CD4-positive, CD25-positive, alpha-beta regulatory T cell (primary cell): ENCODE measurements at regions not wholly inside any gene's neighbourhood (a gene's known extent, or its start where the extent isn't known, plus 50 kb on each side); places are given as distances from the start of the nearest gene placed in this dataset.

Experiments
- ATAC-seq, 2 donors: fragments of 150-1000 bp; cut with Tn5 transposase; one replicate each; pipeline ENCODE4 v1.10.0; 2021; ENCODE audit warnings: low read depth in 2 of 2, moderate number of reproducible peaks in 2 of 2, moderate library complexity in 1 of 2
- DNase-seq, 3 donors: peaks; one replicate each; pipeline versions ENCODE4 v3.0.0 to v3.0.0-alpha.2; 2012 to 2022; ENCODE audit warnings: mixed read lengths in 1 of 3
- H3K27ac ChIP-seq: one replicate; pipeline ENCODE4 v1.7.0; 2013; ENCODE audit warnings: mild to moderate bottlenecking, low read length; ENCODE audit not compliant: insufficient read depth, poor library complexity, severe bottlenecking
- H3K27me3 ChIP-seq: one replicate; pipeline ENCODE4 v1.7.0; 2013; ENCODE audit warnings: low read length; ENCODE audit not compliant: control insufficient read depth, insufficient read depth
- H3K36me3 ChIP-seq: one replicate; pipeline ENCODE4 v1.7.0; 2013; ENCODE audit warnings: mild to moderate bottlenecking, low read length, moderate library complexity; ENCODE audit not compliant: control insufficient read depth, insufficient read depth
- H3K4me1 ChIP-seq: 2 replicates; pipeline ENCODE4 v1.7.0; 2013; ENCODE audit warnings: mild to moderate bottlenecking, low read length; ENCODE audit not compliant: insufficient read depth, control insufficient read depth, poor library complexity, severe bottlenecking
- H3K4me3 ChIP-seq: one replicate; pipeline ENCODE4 v1.7.0; 2013; ENCODE audit warnings: low read depth, mild to moderate bottlenecking, low read length, moderate library complexity
- H3K9me3 ChIP-seq, 2 experiments: 1 replicate in 1 of 2; 2 replicates in 1 of 2; pipeline ENCODE4 v1.7.0; 2013; ENCODE audit warnings: low read length in 2 of 2, mild to moderate bottlenecking in 1 of 2, moderate library complexity in 1 of 2; ENCODE audit not compliant: control insufficient read depth in 2 of 2
- H3K27ac Mint-ChIP-seq, 3 donors: one replicate each; pipeline ENCODE4 v1.8.0; 2020 to 2022; ENCODE audit warnings: mild to moderate bottlenecking in 3 of 3, mixed read lengths in 3 of 3, moderate library complexity in 2 of 3
- H3K27me3 Mint-ChIP-seq: one replicate; pipeline ENCODE4 v1.8.0; 2022; ENCODE audit warnings: mild to moderate bottlenecking, mixed read lengths
- H3K36me3 Mint-ChIP-seq: one replicate; pipeline ENCODE4 v1.8.0; 2020; ENCODE audit warnings: mixed read lengths
- H3K4me1 Mint-ChIP-seq, 4 donors: one replicate each; pipeline ENCODE4 v1.8.0; 2020 to 2022; ENCODE audit warnings: mixed read lengths in 4 of 4, mild to moderate bottlenecking in 1 of 4
- H3K4me3 Mint-ChIP-seq, 4 donors: one replicate each; pipeline ENCODE4 v1.8.0; 2020 to 2022; ENCODE audit warnings: mild to moderate bottlenecking in 4 of 4, mixed read lengths in 4 of 4, moderate library complexity in 3 of 4
- H3K9me3 Mint-ChIP-seq, 7 donors: one replicate each; pipeline ENCODE4 v1.8.0; 2020 to 2022; ENCODE audit warnings: mixed read lengths in 7 of 7, mild to moderate bottlenecking in 3 of 7, moderate library complexity in 2 of 7

DNA sequence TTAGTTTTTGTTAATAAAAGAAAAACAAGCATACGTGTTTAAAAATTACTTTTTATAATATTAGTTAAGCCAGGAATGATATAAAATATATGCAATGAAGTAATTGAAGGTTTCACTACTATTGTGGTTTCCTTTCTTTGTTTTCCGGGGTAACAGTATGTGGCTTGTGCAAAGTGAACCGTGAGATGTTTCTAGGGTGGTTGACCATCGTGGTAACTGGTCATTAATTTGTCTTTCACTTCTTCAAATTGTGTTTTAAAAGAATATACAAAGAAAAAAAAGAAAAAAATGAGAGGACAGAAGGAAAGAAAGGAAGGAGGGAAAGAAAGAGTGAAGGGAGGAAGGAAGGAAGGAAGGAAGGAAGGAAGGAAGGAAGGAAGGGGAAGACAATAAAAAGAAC, 330.1 kb upstream of the CPXCR1 start:
- no peaks in the 10 kb centered on the region for H3K36me3 Mint-ChIP-seq
- H3K9me3 ChIP-seq: no peaks in the 10 kb centered on the region
- H3K36me3 ChIP-seq: no peaks in the 10 kb centered on the region
- no peaks in the 10 kb centered on the region for H3K4me1 Mint-ChIP-seq
- H3K4me1 ChIP-seq: no peaks in the 10 kb centered on the region
- H3K27ac ChIP-seq: no peak overlapping the region
- DNase-seq: no peak
- peaks cover 0 to 3% (median 0%) of the 10 kb centered on the region in 7 donors for H3K9me3 Mint-ChIP-seq
- no peaks in the 10 kb centered on the region for H3K27me3 Mint-ChIP-seq
- no peaks in the 10 kb centered on the region for H3K27me3 ChIP-seq
- no peak overlapping the region for H3K4me3 Mint-ChIP-seq
- H3K27ac Mint-ChIP-seq: no peak overlapping the region
- H3K4me3 ChIP-seq: no peak overlapping the region
- no peak for ATAC-seq

DNA sequence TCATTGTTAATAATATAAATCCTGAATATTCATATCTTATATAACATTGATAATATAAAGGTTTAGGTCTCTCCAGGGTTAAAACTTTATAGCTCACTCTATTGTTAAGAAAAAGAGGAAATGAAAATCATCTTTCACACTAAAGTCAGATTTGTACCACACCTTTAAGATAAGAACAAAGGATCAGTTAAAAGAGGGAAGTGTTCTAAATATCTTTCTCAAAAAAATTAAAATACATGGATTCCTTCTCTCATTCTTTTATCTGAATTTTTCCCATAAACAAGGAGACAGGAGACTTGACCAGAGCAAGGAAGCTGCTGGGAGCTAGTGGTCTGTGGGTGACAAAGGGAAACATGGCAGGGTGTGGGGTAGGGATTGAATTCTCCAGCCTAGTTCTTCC, 323.0 kb upstream of the CPXCR1 start:
- no peaks in the 10 kb centered on the region for H3K4me1 ChIP-seq
- Mint-ChIP-seq H3K27me3 (no peaks in the 10 kb centered on the region), H3K9me3 (peaks cover 0 to 5% (median 0%) of the 10 kb centered on the region in 7 donors), H3K4me1 (no peaks in the 10 kb centered on the region), H3K36me3 (no peaks in the 10 kb centered on the region), H3K27ac (no peak overlapping the region), H3K4me3 (no peak overlapping the region)
- H3K9me3 ChIP-seq: no peaks in the 10 kb centered on the region
- no peak overlapping the region for H3K27ac ChIP-seq
- ATAC-seq: no peak
- H3K27me3 ChIP-seq: no peaks in the 10 kb centered on the region
- no peak overlapping the region for H3K4me3 ChIP-seq
- no peak for DNase-seq
- H3K36me3 ChIP-seq: no peaks in the 10 kb centered on the region

DNA sequence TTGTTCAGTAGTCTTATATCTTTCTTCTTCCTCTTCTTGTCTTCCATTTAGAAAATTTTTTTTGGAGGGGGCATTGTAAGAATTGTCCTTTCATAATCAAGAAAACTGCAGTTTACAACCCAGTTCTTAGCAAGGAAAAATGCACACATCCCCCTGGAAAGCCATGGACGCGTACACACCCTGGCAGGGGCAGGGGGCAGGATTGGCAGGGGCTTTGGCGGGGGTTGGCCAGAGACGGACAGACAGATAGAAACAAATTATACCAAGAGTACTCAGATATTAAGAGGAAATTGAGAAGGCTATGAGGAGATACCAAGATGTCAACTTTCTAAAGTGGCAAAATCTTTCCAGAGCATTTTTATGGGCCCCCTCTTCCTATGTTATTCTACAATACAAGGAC, 322.5 kb upstream of the CPXCR1 start:
- Histone ChIP-seq H3K27me3 (no peaks in the 10 kb centered on the region), H3K36me3 (no peaks in the 10 kb centered on the region), H3K4me3 (no peak overlapping the region), H3K9me3 (no peaks in the 10 kb centered on the region), H3K27ac (no peak overlapping the region), H3K4me1 (no peaks in the 10 kb centered on the region)
- no peak for ATAC-seq
- Mint-ChIP-seq H3K27me3 (no peaks in the 10 kb centered on the region), H3K4me3 (no peak overlapping the region), H3K27ac (no peak overlapping the region), H3K9me3 (peaks cover 0 to 5% (median 0%) of the 10 kb centered on the region in 7 donors), H3K36me3 (no peaks in the 10 kb centered on the region), H3K4me1 (no peaks in the 10 kb centered on the region)
- DNase-seq: no peak

DNA sequence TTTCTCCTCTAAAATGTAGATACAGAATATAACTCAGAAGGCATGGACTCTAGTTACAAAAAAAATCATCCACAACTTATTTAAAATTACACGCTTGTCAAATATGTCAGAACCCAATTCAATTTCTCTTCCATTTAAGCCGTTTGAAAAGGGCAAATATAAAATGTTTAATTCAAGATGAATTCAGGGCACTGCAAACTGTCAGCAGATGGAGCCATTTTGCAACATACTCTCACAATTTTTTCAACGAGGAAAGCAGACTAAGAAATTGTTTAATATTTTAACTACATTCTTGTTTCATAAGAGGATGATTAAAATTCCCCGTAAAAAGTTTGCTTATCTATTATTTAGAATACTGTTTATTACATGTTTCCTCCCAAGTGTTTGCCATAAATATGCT, 321.3 kb upstream of the CPXCR1 start:
- Histone ChIP-seq H3K27me3 (no peaks in the 10 kb centered on the region), H3K4me1 (no peaks in the 10 kb centered on the region), H3K36me3 (no peaks in the 10 kb centered on the region), H3K4me3 (no peak overlapping the region), H3K27ac (no peak overlapping the region), H3K9me3 (no peaks in the 10 kb centered on the region)
- no peak overlapping the region for H3K4me3 Mint-ChIP-seq
- no peaks in the 10 kb centered on the region for H3K4me1 Mint-ChIP-seq
- DNase-seq: no peak
- peaks cover 0 to 5% (median 0%) of the 10 kb centered on the region in 7 donors for H3K9me3 Mint-ChIP-seq
- no peak overlapping the region for H3K27ac Mint-ChIP-seq
- H3K27me3 Mint-ChIP-seq: no peaks in the 10 kb centered on the region
- no peak for ATAC-seq
- no peaks in the 10 kb centered on the region for H3K36me3 Mint-ChIP-seq

DNA sequence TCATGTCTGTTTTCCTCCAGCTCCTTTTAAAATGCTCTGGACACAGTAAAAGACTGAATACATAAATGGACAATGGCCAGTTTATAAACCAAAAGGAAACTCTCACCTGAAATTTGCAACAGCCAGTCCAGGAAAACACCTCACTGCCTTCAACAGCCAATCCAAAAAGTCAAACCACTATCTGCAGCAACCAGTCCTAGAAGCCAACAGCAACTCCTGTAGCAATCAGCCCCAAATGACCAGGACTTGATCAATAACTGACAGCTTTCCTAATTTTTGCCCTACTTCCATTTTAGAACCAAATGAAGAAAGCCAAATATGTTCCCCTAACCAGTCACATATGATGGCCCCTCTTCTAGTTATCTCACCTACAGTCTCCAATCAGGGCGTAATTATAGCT, 309.5 kb upstream of the CPXCR1 start:
- Mint-ChIP-seq H3K4me1 (no peaks in the 10 kb centered on the region), H3K4me3 (no peak overlapping the region), H3K36me3 (no peaks in the 10 kb centered on the region), H3K27me3 (no peaks in the 10 kb centered on the region), H3K27ac (no peak overlapping the region), H3K9me3 (peaks cover 0 to 7% (median 4%) of the 10 kb centered on the region in 7 donors)
- ATAC-seq: no peak
- no peak for DNase-seq
- no peak overlapping the region for H3K27ac ChIP-seq
- H3K4me3 ChIP-seq: no peak overlapping the region
- H3K36me3 ChIP-seq: no peaks in the 10 kb centered on the region
- no peaks in the 10 kb centered on the region for H3K4me1 ChIP-seq
- H3K9me3 ChIP-seq: peaks cover 0 to 1% of the 10 kb centered on the region in 2 experiments
- no peaks in the 10 kb centered on the region for H3K27me3 ChIP-seq

DNA sequence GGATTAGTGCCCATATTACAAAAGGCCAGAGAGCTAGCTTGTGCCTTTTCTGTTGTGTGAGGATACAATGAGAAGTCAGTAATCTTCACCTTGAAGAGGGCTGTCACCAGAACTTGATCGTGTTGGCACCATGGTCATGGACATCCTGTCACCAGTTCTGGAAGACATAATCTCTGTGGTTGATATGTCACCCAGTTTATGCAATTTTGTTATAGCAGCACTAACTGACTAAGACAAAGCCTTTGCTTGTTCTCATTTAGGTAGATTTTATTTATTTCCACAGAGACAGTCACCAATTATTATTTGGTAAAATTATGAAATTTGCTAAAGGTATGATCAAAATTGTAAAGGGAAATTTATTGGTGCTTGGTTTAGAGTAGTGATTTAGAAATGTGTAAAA, 308.8 kb upstream of the CPXCR1 start:
- Mint-ChIP-seq H3K36me3 (no peaks in the 10 kb centered on the region), H3K4me1 (no peaks in the 10 kb centered on the region), H3K4me3 (no peak overlapping the region), H3K27me3 (no peaks in the 10 kb centered on the region), H3K9me3 (peaks cover 0 to 7% (median 4%) of the 10 kb centered on the region in 7 donors), H3K27ac (no peak overlapping the region)
- ATAC-seq (no peak), DNase-seq (no peak)
- Histone ChIP-seq H3K27me3 (no peaks in the 10 kb centered on the region), H3K4me3 (no peak overlapping the region), H3K9me3 (peaks cover 0 to 1% of the 10 kb centered on the region in 2 experiments), H3K27ac (no peak overlapping the region), H3K4me1 (no peaks in the 10 kb centered on the region), H3K36me3 (no peaks in the 10 kb centered on the region)

DNA sequence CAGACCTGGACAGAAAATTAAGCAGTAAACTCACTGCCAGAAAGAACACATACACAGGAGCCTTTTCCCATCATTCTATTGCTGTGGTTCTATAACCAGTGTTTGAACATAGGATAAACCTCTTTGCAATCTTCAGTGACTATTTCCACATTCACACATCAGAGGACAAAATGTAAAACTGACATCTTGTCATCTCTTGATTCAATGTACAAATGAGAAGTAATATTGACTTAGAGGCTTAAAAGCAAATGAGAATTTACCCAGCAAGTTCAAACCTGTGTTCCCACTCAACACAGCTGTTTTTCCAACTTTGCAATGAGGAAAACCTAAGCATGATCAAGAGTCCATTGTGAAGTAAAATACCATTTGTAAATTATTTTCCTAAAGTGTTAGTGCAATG, 307.1 kb upstream of the CPXCR1 start:
- DNase-seq (no peak), ATAC-seq (no peak)
- no peak overlapping the region for H3K4me3 Mint-ChIP-seq
- no peaks in the 10 kb centered on the region for H3K4me1 ChIP-seq
- H3K27me3 Mint-ChIP-seq: no peaks in the 10 kb centered on the region
- no peaks in the 10 kb centered on the region for H3K27me3 ChIP-seq
- H3K27ac Mint-ChIP-seq: no peak overlapping the region
- H3K9me3 Mint-ChIP-seq: peaks cover 0 to 14% (median 4%) of the 10 kb centered on the region in 7 donors
- no peak overlapping the region for H3K4me3 ChIP-seq
- no peak overlapping the region for H3K27ac ChIP-seq
- no peaks in the 10 kb centered on the region for H3K36me3 ChIP-seq
- H3K9me3 ChIP-seq: peaks cover 0 to 1% of the 10 kb centered on the region in 2 experiments
- H3K4me1 Mint-ChIP-seq: peaks cover 0 to 5% (median 0%) of the 10 kb centered on the region in 4 donors
- H3K36me3 Mint-ChIP-seq: no peaks in the 10 kb centered on the region
